Gastrocnemius medialis (tissue), 4 donors: ENCODE measurements at regions not wholly inside any gene's neighbourhood (a gene's known extent, or its start where the extent isn't known, plus 50 kb on each side); places are given as distances from the start of the nearest gene placed in this dataset.

Experiments used
- POLR2A ChIP-seq, 2 donors: fragments of 450-650 bp; IDR thresholded peaks; one replicate each; pipeline ENCODE4 v1.6.1; 2017; ENCODE audit warnings: antibody characterized with exemption in 2 of 2, mild to moderate bottlenecking in 2 of 2, moderate library complexity in 2 of 2
- TF ChIP-seq, protein P1 (sequence below), 5 experiments: fragments of 450-650 bp in 3 of 5; fragments of 200-600 bp in 2 of 5; sonication (generic) in 2 of 5; IDR thresholded peaks in 4 of 5; conservative IDR thresholded peaks in 1 of 5; 1 replicate in 4 of 5; 2 replicates in 1 of 5; pipeline ENCODE4 v1.5.1; 2016 to 2019; ENCODE audit warnings: antibody characterized with exemption in 5 of 5, mild to moderate bottlenecking in 3 of 5, moderate library complexity in 3 of 5

DNA sequence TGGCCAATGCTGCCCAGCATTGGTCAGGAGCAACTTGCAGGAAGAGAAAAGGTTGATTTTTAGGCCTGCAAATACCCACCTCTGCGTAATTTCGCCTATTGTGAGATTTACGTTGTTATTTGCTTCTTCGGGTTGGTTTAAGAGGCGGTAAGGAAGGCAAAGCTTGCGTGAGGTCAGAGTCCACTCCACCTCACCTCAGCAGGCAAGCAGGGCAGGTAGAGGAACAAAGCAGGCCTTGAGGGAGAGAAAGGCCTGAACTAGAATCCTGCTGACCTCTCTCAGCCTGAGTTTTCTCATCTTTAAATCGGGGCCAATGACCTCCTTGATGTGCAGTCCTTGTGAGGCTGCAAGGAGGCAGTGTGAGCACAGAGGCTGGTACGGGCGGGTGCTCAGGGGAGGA is 239.1 kb downstream of the CDC5L start:
- TF ChIP-seq POLR2A (IDR thresholded peaks at IDR 0.05): no peak
- TF ChIP-seq, protein P1, sequence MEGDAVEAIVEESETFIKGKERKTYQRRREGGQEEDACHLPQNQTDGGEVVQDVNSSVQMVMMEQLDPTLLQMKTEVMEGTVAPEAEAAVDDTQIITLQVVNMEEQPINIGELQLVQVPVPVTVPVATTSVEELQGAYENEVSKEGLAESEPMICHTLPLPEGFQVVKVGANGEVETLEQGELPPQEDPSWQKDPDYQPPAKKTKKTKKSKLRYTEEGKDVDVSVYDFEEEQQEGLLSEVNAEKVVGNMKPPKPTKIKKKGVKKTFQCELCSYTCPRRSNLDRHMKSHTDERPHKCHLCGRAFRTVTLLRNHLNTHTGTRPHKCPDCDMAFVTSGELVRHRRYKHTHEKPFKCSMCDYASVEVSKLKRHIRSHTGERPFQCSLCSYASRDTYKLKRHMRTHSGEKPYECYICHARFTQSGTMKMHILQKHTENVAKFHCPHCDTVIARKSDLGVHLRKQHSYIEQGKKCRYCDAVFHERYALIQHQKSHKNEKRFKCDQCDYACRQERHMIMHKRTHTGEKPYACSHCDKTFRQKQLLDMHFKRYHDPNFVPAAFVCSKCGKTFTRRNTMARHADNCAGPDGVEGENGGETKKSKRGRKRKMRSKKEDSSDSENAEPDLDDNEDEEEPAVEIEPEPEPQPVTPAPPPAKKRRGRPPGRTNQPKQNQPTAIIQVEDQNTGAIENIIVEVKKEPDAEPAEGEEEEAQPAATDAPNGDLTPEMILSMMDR (IDR thresholded peaks at IDR 0.05 in 4 of 5, conservative IDR thresholded peaks at IDR 0.05 in 1 of 5): no peak
